Subcutaneous abdominal adipose tissue (tissue), 5 donors: ENCODE measurements at regions not wholly inside any gene's neighbourhood (a gene's known extent, or its start where the extent isn't known, plus 50 kb on each side); places are given as distances from the start of the nearest gene placed in this dataset.
"Not testable (repeated sequence)": the region's sequence is repeated elsewhere in the genome, so short reads cannot be mapped to it uniquely, and the experiment has no call there.

Source experiments
- H3K27ac ChIP-seq: one replicate; pipeline ENCODE4 v1.7.0; 2013; ENCODE audit warnings: low read depth, mild to moderate bottlenecking, inconsistent platforms, low read length, moderate library complexity
- H3K27me3 ChIP-seq, 5 donors: one replicate each; pipeline ENCODE4 v1.7.0; 2013; ENCODE audit warnings: low read length in 5 of 5, inconsistent platforms in 1 of 5; ENCODE audit not compliant: control insufficient read depth in 5 of 5, insufficient read depth in 4 of 5
- H3K36me3 ChIP-seq, 5 donors: one replicate each; pipeline ENCODE4 v1.7.0; 2013; ENCODE audit warnings: low read length in 5 of 5; ENCODE audit not compliant: control insufficient read depth in 5 of 5, insufficient read depth in 5 of 5
- H3K4me1 ChIP-seq, 5 donors: one replicate each; pipeline ENCODE4 v1.7.0; 2013; ENCODE audit warnings: low read length in 5 of 5, mild to moderate bottlenecking in 3 of 5, moderate library complexity in 1 of 5; ENCODE audit not compliant: control insufficient read depth in 5 of 5, insufficient read depth in 5 of 5
- H3K4me3 ChIP-seq, 5 donors: one replicate each; pipeline ENCODE4 v1.7.0; 2013; ENCODE audit warnings: low read length in 5 of 5, low read depth in 1 of 5
- H3K9ac ChIP-seq, 5 donors: one replicate each; pipeline ENCODE4 v1.7.0; 2013; ENCODE audit warnings: low read length in 5 of 5, mild to moderate bottlenecking in 4 of 5, moderate library complexity in 3 of 5
- H3K9me3 ChIP-seq, 5 donors: one replicate each; pipeline ENCODE4 v1.7.0; 2013; ENCODE audit warnings: low read length in 5 of 5; ENCODE audit not compliant: control insufficient read depth in 5 of 5
- donor health status: healthy.
- donor health status: healthy.
- donor health status: healthy.
- donor health status: healthy.
- donor health status: healthy.

- H3K36me3 ChIP-seq: no peaks in the 10 kb centered on the region
- no peaks in the 10 kb centered on the region for H3K9me3 ChIP-seq
- no peaks in the 10 kb centered on the region for H3K4me1 ChIP-seq
- H3K9ac ChIP-seq: no peak overlapping the region
- no peak overlapping the region for H3K27ac ChIP-seq
- no peaks in the 10 kb centered on the region for H3K27me3 ChIP-seq
- no peak overlapping the region for H3K4me3 ChIP-seq
These were observed 474.6 kb upstream of the MMS22L start for GRCh38 chr6:97757575-97757974.

DNA sequence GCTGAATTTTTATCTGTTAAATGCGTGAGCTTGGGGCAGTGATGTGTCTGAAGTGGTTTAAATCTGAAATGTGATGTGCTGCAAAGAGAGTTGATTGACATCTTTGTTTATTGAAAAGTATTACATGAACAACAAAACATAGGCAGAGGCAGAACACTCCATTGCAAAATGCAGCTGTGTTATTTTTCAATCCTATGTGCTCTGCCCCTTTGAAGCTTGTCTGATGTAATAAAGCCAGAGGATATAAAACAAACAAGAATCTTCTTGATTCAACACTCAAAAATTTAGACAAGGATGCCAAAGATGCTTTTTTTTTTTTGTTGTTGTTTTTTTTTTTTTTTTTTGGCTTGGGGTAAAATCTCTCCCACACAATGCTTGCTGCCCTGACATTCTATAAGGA lies 482.4 kb upstream of the MMS22L start:
- Histone ChIP-seq H3K36me3 (no peaks in the 10 kb centered on the region), H3K9me3 (no peaks in the 10 kb centered on the region), H3K9ac (no peak overlapping the region), H3K4me3 (no peak overlapping the region), H3K4me1 (no peaks in the 10 kb centered on the region), H3K27me3 (no peaks in the 10 kb centered on the region), H3K27ac (no peak overlapping the region)

DNA sequence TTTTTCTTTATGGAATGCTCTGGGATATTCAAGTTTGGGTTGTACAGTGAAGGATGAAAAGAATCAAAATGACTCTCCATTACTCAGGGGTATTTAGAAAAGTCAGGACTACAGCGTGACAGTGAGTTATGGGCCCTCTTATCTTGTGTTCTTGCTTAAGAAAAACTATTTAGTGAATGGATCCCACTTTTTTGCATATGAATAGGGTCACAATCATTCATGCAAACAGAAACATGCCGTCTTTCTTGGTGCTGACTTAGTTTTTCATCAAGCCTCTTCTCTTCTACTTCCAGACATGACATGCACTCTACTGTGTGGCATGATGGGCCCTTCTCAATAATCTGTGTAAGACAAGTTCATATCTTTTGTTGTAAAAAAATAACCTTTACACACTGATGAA lies 488.4 kb upstream of the MMS22L start:
- Histone ChIP-seq H3K27me3 (no peaks in the 10 kb centered on the region), H3K36me3 (no peaks in the 10 kb centered on the region), H3K4me3 (no peak overlapping the region), H3K27ac (no peak overlapping the region), H3K9me3 (no peaks in the 10 kb centered on the region), H3K4me1 (no peaks in the 10 kb centered on the region), H3K9ac (no peak overlapping the region)

GRCh38 chr6:97775012-97775411 lies 492.0 kb upstream of the MMS22L start:
- Histone ChIP-seq H3K9me3 (no peaks in the 10 kb centered on the region), H3K27me3 (no peaks in the 10 kb centered on the region), H3K4me1 (no peaks in the 10 kb centered on the region), H3K36me3 (no peaks in the 10 kb centered on the region), H3K9ac (no peak overlapping the region), H3K27ac (no peak overlapping the region), H3K4me3 (no peak overlapping the region)

DNA sequence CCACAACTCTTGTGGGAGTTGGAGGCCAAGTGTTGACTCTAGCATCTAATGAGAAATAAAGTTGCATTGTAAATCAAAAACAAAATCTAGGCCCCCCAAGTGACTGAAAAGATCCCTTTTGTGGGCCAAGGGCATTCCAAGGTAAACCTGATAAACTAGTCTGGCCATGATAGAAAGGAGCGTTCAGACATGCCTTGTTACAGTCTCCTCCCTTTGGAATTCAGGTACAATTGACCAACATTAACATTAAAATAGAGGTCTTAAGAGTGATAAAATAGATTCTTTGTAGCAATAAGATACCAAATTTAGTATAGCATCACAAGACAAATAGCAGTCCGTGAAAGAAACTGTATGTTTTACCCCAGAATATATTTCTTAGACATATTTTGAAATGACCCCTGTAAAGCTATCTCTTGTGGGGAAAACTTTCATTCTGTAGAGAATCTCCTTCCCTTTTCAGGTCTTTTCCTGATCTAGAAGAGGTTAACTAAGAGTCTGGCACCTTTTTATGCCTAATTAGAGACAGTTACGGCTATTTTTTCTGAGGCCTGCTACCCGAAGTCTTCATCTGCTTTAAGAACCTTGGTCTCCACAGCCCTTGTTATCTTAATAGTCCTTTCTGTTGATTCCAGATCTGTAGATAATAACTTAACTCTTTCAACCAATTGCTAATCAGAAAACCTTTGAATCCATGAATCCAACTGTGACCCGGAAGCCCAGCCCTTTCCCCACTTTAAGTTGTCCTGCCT lies 495.4 kb upstream of the MMS22L start:
- no peaks in the 10 kb centered on the region for H3K27me3 ChIP-seq
- H3K4me3 ChIP-seq: no peak overlapping the region
- H3K36me3 ChIP-seq: no peaks in the 10 kb centered on the region
- no peaks in the 10 kb centered on the region for H3K9me3 ChIP-seq
- no peak overlapping the region for H3K9ac ChIP-seq
- no peaks in the 10 kb centered on the region for H3K4me1 ChIP-seq
- no peak overlapping the region for H3K27ac ChIP-seq

- H3K27ac ChIP-seq, H3K4me1 ChIP-seq, H3K4me3 ChIP-seq, H3K9me3 ChIP-seq, H3K36me3 ChIP-seq, H3K9ac ChIP-seq, H3K27me3 ChIP-seq: not testable (repeated sequence)
These were observed 496.2 kb upstream of the MMS22L start for GRCh38 chr6:97779039-97779766.

- peaks cover 0 to 3% (median 0%) of the 10 kb centered on the region in 5 donors for H3K27me3 ChIP-seq
These were observed 508.0 kb upstream of the MMS22L start for GRCh38 chr6:97790926-97791590.

GRCh38 chr6:97805596-97805995 lies 522.6 kb upstream of the MMS22L start:
- Histone ChIP-seq H3K27ac (no peak overlapping the region), H3K4me3 (no peak overlapping the region), H3K36me3 (no peaks in the 10 kb centered on the region), H3K9me3 (peaks cover 0 to 3% (median 0%) of the 10 kb centered on the region in 5 donors), H3K4me1 (no peaks in the 10 kb centered on the region), H3K9ac (no peak overlapping the region), H3K27me3 (no peaks in the 10 kb centered on the region)

More at GRCh38 chr6:97790926-97791590, 508.0 kb upstream of the MMS22L start:
- H3K9ac ChIP-seq: no peak overlapping the region
- no peak overlapping the region for H3K27ac ChIP-seq
- H3K4me3 ChIP-seq: no peak overlapping the region
- no peaks in the 10 kb centered on the region for H3K9me3 ChIP-seq
- H3K36me3 ChIP-seq: no peaks in the 10 kb centered on the region
- no peaks in the 10 kb centered on the region for H3K4me1 ChIP-seq

DNA sequence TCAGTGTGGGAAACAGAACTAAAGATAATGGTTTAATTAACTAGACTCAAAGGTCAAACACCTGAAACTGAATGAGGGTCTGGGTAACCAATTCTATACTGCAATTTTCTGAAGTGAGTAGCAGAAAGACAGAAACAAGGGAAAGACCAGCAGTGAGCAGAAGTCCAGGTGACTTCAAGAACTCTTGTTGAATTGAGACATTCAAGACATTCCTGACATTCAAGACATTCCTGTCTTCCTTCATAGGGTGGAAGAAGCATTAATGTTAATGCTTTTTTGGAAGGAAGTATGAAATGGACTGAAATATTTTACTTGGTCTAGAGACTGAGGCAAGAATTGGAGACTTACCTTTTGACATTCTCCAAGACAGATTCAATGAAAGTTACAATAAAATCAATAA lies 529.9 kb upstream of the MMS22L start:
- no peak overlapping the region for H3K4me3 ChIP-seq
- H3K36me3 ChIP-seq: no peaks in the 10 kb centered on the region
- H3K27me3 ChIP-seq: no peaks in the 10 kb centered on the region
- H3K4me1 ChIP-seq: no peaks in the 10 kb centered on the region
- H3K9ac ChIP-seq: no peak overlapping the region
- H3K9me3 ChIP-seq: peaks cover 0 to 5% (median 0%) of the 10 kb centered on the region in 5 donors
- H3K27ac ChIP-seq: no peak overlapping the region

- Histone ChIP-seq H3K9ac (no peak overlapping the region), H3K27me3 (no peaks in the 10 kb centered on the region), H3K9me3 (peaks cover 0 to 5% (median 0%) of the 10 kb centered on the region in 5 donors), H3K36me3 (no peaks in the 10 kb centered on the region), H3K4me3 (no peak overlapping the region), H3K27ac (no peak overlapping the region), H3K4me1 (no peaks in the 10 kb centered on the region)
These were observed 531.0 kb upstream of the MMS22L start for GRCh38 chr6:97813889-97814567.
